ENCODE measurements at regions not wholly inside any gene's neighbourhood (a gene's known extent, or its start where the extent isn't known, plus 50 kb on each side); places are given as distances from the start of the nearest gene placed in this dataset.

GRCh38 chr20:7333841-7334240 lies 566.4 kb downstream of the BMP2 start:
- no peak for DNase-seq (ENCODE audit: low read depth in 2 of 2)

- DNase-seq (ENCODE audit: low read depth in 2 of 2) = no peak
These were observed 578.5 kb downstream of the BMP2 start for GRCh38 chr20:7346026-7346425.

GRCh38 chr20:7346562-7346961 lies 579.1 kb downstream of the BMP2 start:
- no peak for DNase-seq (ENCODE audit: low read depth in 2 of 2)

- no peak for DNase-seq (ENCODE audit: low read depth in 2 of 2)
These were observed 579.9 kb downstream of the BMP2 start for GRCh38 chr20:7347409-7347808.

- DNase-seq (ENCODE audit: low read depth in 2 of 2) = no peak
These were observed 580.8 kb downstream of the BMP2 start for GRCh38 chr20:7348253-7348652.

GRCh38 chr20:7352165-7352564 lies 584.7 kb downstream of the BMP2 start:
- no peak for DNase-seq (ENCODE audit: low read depth in 2 of 2)

- no peak for DNase-seq (ENCODE audit: low read depth in 2 of 2)
These were observed 585.2 kb downstream of the HAO1 start for GRCh38 chr20:7355051-7355450.

GRCh38 chr20:7358670-7359069 lies 581.6 kb downstream of the HAO1 start:
- DNase-seq (ENCODE audit: low read depth in 2 of 2) = no peak

- no peak for DNase-seq (ENCODE audit: low read depth in 2 of 2)
These were observed 580.5 kb downstream of the HAO1 start for GRCh38 chr20:7359739-7360138.

- DNase-seq (ENCODE audit: low read depth in 2 of 2) = no peak
These were observed 578.9 kb downstream of the HAO1 start for GRCh38 chr20:7361321-7361720.

GRCh38 chr20:7361931-7362330 lies 578.3 kb downstream of the HAO1 start:
- DNase-seq (ENCODE audit: low read depth in 2 of 2) = no peak

GRCh38 chr20:7362601-7363000 lies 577.7 kb downstream of the HAO1 start:
- no peak for DNase-seq (ENCODE audit: low read depth in 2 of 2)

GRCh38 chr20:7366189-7366588 lies 574.1 kb downstream of the HAO1 start:
- DNase-seq (ENCODE audit: low read depth in 2 of 2) = no peak

GRCh38 chr20:7371518-7372163 lies 568.6 kb downstream of the HAO1 start:
- no peak for DNase-seq (ENCODE audit: low read depth in 2 of 2)

GRCh38 chr20:7375905-7376304 lies 564.4 kb downstream of the HAO1 start:
- no peak for DNase-seq (ENCODE audit: low read depth in 2 of 2)

GRCh38 chr20:7378864-7379605 lies 561.2 kb downstream of the HAO1 start:
- DNase-seq (ENCODE audit: low read depth in 2 of 2) = no peak

GRCh38 chr20:7379621-7380220 lies 560.5 kb downstream of the HAO1 start:
- DNase-seq (ENCODE audit: low read depth in 2 of 2) = peak in 1 of 2 experiments; percentile 19

GRCh38 chr20:7383216-7383615 lies 557.0 kb downstream of the HAO1 start:
- DNase-seq (ENCODE audit: low read depth in 2 of 2) = no peak

GRCh38 chr20:7387638-7388193 lies 552.5 kb downstream of the HAO1 start:
- no peak for DNase-seq (ENCODE audit: low read depth in 2 of 2)

- no peak for DNase-seq (ENCODE audit: low read depth in 2 of 2)
These were observed 551.0 kb downstream of the HAO1 start for GRCh38 chr20:7389216-7389615.

GRCh38 chr20:7392542-7393206 lies 547.6 kb downstream of the HAO1 start:
- DNase-seq (ENCODE audit: low read depth in 2 of 2) = no peak

GRCh38 chr20:7399114-7399513 lies 541.1 kb downstream of the HAO1 start:
- DNase-seq (ENCODE audit: low read depth in 2 of 2) = no peak
